Liver (tissue), 3 donors: ENCODE measurements at regions not wholly inside any gene's neighbourhood (a gene's known extent, or its start where the extent isn't known, plus 50 kb on each side); places are given as distances from the start of the nearest gene placed in this dataset.

ENCODE experiments used
- ATF3 ChIP-seq: IDR thresholded peaks from 2 replicates; pipeline ENCODE4 v1.6.1; 2016; ENCODE audit warnings: antibody characterized with exemption
- CTCF ChIP-seq: fragments of 150-350 bp; IDR thresholded peaks from 2 replicates; pipeline ENCODE4 v1.5.1; 2017; ENCODE audit warnings: improper control_type of control experiment, low read depth, low read length; ENCODE audit not compliant: missing input control
- FOXA1 ChIP-seq: IDR thresholded peaks from 2 replicates; pipeline ENCODE4 v1.6.1; 2016; ENCODE audit warnings: antibody characterized with exemption
- GABPA ChIP-seq, 2 donors: IDR thresholded peaks in 1 of 2; conservative IDR thresholded peaks in 1 of 2; 2 replicates each; pipeline ENCODE4 v1.6.1; 2016; ENCODE audit warnings: antibody characterized with exemption in 2 of 2, mild to moderate bottlenecking in 1 of 2, moderate library complexity in 1 of 2
- HNF4G ChIP-seq: IDR thresholded peaks from 2 replicates; pipeline ENCODE4 v1.6.1; 2016; ENCODE audit warnings: antibody characterized with exemption
- JUND ChIP-seq, 2 donors: IDR thresholded peaks; 2 replicates each; pipeline ENCODE4 v1.6.1; 2016; ENCODE audit warnings: antibody characterized with exemption in 2 of 2
- MAX ChIP-seq: IDR thresholded peaks from 2 replicates; pipeline ENCODE4 v1.6.1; 2016; ENCODE audit warnings: antibody characterized with exemption
- TAF1 ChIP-seq: conservative IDR thresholded peaks from 2 replicates; pipeline ENCODE4 v1.6.1; 2016; ENCODE audit warnings: antibody characterized with exemption, mild to moderate bottlenecking
- YY1 ChIP-seq: IDR thresholded peaks from 2 replicates; pipeline ENCODE4 v1.6.1; 2016; ENCODE audit warnings: antibody characterized with exemption, mild to moderate bottlenecking
- donor health status: healthy.
- donor health status: healthy.

GRCh38 chr6:126548300-126548699 lies 208.4 kb downstream of the CENPW start:
- TF ChIP-seq YY1 (no peak), HNF4G (no peak), JUND (IDR thresholded peaks at IDR 0.05) (no peak), CTCF (no peak), GABPA (IDR thresholded peaks at IDR 0.05 in 1 of 2, conservative IDR thresholded peaks at IDR 0.05 in 1 of 2) (no peak), ATF3 (no peak), FOXA1 (no peak), TAF1 (no peak), MAX (no peak)
